Germinal center (tissue), 1 donor: ENCODE measurements at regions not wholly inside any gene's neighbourhood (a gene's known extent, or its start where the extent isn't known, plus 50 kb on each side); places are given as distances from the start of the nearest gene placed in this dataset.

ENCODE experiments used
- DNase-seq: peaks from one replicate; pipeline ENCODE4 v3.0.0; 2012; ENCODE audit warnings: mixed read lengths, low spot score

- peak; percentile 34 for DNase-seq
Observed at GRCh38 chr4:24476282-24476681, 108.1 kb downstream of the DHX15 start.

DNA sequence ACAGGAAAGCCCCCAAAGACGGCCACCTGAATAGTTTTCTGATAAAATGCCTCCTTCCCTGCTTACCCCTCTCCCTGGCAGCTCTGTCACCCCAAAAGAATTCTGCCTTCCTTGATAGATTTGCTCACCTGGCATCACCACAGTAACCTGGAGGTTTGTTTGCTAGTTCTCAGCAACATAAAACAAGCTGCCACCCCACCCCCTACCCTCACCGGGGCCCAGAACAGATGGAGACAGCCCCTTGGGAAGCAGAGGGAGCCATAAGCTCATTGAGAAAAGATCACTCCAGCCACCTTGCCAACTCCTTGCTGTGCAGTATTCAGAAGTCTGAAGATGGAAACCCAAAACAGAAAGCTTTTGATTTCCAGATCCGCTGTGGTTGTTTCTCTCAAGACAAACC lies 108.6 kb downstream of the DHX15 start:
- DNase-seq, result no peak

- peak; percentile 15 for DNase-seq
Observed at GRCh38 chr4:24473309-24473721, 111.0 kb downstream of the DHX15 start.

DNA sequence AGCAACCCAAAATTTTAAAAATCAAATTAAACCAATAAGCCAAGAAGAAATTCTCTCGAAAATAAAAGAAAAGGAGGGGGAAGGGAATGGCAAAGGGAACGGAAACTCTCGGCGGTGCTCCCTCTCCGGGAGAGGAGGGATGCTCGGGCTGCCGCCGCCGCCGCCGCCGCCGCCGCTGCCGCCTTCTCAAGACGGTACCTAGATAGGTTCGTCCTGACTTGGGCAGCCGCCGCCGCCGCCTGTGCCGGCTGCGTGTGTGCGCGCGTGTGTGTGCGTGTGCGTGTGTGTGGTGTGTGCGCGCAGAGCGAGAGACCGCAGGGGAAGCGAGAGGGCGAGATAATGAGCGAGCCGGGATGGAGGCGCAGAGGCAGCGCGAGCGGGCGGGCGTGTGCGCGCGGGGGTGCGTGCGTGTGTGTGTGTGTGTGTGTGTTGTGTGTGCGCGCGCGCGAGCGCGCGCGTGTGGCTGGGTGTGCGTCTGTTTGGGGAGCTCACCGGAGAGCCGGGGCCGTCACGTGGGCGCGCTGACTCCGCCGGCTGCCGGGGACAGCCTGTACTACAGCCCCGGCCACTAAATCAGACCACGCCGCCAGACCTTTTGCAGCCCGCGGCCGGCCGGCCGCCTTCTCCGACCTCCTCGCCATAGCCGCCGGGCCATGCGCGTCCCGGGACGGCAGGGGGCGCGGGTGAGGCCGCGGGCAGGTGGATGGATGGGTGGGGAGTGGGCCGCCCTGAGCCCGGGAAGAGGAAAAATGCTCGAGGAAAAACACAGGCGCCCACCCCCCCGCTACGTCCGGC lies 111.6 kb downstream of the DHX15 start:
- peak; percentile 73 for DNase-seq

GRCh38 chr4:24472161-24472510 lies 112.2 kb downstream of the DHX15 start:
- DNase-seq, result no peak

DNA sequence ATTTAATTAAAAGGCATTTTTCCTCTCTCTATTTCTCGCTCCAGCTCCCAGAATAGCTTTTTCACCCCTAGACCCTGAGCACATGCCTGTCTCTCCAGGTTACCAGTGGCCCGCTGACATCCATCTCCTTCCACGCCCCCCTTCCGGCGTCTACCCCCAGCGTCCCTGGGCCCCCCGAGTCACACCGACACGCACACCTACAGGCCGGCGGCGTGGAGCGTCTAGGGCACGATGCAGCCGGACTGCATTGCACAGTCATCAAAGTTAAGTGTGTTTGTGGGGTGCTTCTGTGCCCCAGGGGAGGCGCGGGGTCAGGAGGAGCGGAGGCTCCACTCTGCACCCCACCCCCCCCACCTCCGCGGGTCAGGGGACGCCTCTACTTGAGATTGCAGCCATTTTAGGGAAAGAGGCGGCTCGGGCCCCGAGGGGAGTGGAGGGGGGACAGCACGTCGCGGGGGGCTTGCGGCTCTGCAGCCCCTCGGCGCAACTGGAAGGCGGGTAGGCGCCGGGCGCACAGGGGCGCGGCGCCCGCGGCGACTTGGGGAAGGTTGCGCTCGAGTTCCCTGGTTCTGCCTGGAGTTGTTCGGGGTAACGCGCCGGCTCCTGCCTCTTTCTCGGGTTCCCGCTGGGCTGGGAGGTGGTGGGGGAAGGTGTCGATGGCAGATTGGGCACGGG lies 112.7 kb downstream of the DHX15 start:
- peak; percentile 24 for DNase-seq

DNA sequence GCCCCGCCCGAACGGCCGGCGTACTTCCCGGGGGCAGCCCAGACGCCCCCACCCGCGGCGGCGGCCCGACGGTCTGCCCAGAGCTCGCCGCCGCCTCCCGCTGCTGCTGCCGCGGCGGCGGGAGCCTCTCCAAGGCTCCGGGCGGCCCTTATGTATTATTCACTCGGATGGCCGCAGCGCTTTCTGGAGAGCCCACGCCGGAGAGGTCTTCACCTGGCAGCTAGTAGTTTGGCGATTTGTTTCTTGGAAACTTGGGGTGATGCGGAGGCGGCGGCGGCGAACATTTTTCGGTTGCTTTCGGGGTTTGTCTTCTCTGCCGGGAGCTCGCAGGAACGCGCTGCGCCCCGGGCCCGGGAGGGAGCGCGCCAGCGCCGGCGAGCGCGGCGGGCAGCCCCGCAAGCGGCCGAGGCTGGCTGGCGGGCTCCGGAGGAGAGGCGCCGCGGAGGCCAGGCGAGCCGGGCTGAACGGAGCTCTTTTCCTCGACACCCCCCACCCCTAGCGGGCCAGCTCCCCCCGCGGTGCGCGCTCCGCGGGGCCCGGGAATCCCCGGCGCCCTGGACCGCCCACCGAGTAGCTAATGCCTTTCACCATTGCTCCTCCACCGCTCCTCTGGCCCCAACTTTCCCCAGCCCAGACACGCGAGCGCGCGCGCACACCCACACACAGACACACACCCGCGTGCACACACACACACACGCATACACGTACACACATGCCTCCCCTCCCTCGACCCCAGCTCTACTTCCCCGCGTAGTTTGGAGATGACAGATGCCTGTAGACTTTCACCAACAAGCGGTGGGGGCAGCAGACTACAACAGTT lies 113.5 kb downstream of the DHX15 start:
- peak; percentile 45 for DNase-seq

DNA sequence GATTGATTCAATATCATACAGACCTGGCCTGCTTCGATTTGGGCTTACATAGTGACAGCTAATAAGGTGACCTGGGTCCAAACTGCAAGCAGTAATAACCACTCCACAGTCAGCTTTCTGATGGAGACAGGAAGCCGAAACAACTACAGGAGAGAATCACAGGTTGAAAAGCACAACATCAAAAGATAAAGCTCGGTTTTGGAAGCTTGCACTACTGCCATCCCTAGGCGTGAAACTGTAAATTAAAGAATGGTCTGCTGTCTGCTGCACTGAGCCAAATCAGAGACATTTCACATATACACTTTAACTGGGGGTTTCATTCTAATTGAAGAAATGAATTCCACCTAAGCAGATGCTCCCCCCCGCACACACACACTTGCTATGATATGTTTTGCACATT lies 116.3 kb downstream of the DHX15 start:
- no peak for DNase-seq

DNA sequence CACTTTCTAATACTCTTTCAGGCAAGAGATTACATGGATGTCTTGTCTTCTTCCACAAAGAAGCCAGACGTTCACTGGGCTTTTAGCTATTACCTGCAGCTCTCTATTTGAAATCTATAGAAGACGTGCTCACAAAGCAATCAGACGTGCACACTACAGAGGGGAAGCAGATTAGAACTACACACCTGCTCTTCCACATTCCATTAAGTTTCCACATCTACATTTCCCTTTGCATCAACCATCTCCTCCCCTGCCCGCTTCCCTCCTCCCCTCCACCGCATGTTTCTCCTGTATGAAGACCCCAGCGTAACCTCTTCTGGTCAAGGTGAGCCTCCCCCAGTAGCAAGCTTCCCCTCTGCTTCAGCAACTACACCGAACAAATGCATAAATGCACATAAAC lies 119.8 kb downstream of the DHX15 start:
- no peak for DNase-seq

DNA sequence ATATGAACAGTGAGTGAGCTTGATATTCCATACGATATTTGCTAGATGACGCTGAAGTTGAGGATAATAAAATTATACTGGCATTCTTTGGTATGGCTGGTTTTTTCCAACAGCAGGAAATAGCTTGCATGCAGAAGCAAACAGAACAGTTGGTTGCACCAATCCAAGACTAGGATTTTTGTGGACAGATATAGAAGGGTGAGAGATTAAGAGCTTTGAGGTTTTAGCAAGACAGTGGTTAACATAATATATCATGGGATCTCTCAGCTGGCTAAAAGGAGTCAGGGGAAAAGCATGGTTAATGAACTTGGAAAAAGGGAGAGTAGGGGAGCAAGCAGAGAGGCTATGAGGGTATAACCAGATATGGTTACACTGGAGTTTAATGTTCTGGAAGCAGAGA lies 127.9 kb downstream of the DHX15 start:
- DNase-seq, result no peak

DNA sequence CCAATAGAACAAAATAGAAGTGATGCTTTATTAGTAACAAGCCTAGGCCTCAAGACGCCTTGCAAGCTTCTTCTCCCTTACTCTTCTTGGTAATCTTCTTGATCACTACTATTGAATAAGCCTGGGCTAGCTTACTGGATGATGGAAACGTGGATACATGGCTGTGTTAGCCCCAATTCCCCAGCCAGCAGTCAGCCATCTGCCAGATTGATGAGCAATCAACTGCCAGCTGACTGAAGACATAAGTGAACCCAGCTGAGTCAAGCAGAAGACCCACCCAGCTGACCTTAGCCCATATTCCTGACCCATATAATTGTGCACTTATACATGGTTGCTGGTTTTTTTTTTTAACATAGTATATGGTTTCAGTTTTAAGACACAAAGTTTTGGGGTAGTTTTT lies 130.4 kb downstream of the DHX15 start:
- no peak for DNase-seq

DNA sequence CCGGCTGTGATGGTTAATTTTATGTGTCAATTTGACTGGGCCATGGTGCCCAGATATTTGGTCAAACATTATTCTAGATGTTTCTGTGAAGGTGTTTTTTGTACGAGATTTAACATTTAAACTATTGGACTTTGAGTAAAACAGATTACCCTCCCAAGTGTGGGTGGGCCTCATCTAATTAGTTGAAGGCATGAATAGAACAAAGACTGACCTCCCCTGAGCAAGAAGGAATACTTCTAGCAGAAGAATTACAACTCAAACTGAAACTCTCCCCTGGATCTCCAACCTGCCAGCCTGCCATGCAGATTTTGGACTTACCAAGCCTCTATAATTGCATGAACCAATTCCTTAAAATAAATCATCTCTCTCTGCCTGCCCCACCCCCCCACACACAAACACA lies 132.5 kb downstream of the DHX15 start:
- no peak for DNase-seq

- no peak for DNase-seq
Observed at GRCh38 chr4:24443200-24443599, 141.2 kb downstream of the DHX15 start.

DNA sequence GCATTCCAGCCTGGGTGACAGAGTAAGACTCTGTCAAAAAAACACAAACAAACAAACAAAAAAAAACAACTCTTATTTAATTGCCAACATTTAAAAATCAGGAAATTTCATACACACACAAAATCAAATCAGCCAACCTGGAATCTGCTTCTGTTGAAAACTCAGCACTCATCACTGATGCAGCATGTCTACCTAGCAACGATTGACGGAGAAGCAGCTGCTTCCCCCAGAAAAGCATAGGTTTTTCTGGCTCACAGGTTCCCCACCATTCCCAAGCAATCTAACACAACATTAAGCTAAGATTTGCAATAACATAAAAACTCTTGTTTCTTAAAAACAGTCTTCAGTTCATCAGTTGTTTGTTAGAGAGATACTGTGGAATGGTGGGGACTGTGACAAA lies 143.6 kb downstream of the DHX15 start:
- DNase-seq, result no peak

- no peak for DNase-seq
Observed at GRCh38 chr4:24434241-24434640, 150.1 kb downstream of the DHX15 start.

- DNase-seq, result no peak
Observed at GRCh38 chr4:24433515-24434214, 150.7 kb downstream of the DHX15 start.

GRCh38 chr4:24428850-24429249 lies 155.5 kb downstream of the DHX15 start:
- DNase-seq, result no peak

DNA sequence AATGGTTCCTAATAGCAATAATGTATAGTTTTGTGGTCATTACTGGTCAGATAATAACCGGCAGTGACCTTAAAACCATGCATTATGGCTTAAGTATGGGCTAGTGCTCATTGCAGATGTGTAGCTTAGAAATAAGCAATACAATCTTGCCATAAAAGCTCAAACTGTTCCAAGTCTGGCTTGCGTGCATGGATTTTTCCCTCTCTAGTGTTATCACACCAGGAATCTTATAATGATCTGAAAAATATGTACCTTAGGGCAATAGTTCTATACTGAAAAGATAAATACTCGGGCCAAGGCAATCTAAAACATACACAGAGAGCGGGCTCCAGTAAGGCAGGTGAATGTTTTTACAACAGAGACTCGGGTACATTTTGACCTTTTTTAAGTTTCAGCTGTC lies 157.8 kb downstream of the DHX15 start:
- DNase-seq, result no peak

GRCh38 chr4:24425863-24426262 lies 158.5 kb downstream of the DHX15 start:
- no peak for DNase-seq

DNA sequence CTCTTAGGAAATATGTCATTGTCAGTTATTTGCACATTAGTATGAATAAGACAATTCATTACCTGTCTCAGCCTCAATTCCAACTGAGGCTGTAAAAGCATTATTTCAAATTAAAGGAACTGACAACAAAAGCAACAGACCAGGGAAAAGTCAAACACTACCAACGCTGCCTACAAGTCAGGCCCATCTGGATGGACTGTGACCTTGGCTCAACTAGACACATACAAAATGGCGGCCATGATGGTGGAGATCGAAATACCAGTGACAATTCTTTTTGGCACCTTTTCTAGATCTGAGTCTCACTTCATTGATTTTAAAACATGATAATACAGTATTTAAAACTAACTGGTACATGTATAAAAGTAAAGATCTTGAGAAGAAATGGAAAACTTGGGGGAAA lies 160.7 kb downstream of the DHX15 start:
- no peak for DNase-seq

GRCh38 chr4:24422644-24423043 lies 161.7 kb downstream of the DHX15 start:
- DNase-seq, result no peak
